ENCODE measurements at regions not wholly inside any gene's neighbourhood (a gene's known extent, or its start where the extent isn't known, plus 50 kb on each side); places are given as distances from the start of the nearest gene placed in this dataset.

DNA sequence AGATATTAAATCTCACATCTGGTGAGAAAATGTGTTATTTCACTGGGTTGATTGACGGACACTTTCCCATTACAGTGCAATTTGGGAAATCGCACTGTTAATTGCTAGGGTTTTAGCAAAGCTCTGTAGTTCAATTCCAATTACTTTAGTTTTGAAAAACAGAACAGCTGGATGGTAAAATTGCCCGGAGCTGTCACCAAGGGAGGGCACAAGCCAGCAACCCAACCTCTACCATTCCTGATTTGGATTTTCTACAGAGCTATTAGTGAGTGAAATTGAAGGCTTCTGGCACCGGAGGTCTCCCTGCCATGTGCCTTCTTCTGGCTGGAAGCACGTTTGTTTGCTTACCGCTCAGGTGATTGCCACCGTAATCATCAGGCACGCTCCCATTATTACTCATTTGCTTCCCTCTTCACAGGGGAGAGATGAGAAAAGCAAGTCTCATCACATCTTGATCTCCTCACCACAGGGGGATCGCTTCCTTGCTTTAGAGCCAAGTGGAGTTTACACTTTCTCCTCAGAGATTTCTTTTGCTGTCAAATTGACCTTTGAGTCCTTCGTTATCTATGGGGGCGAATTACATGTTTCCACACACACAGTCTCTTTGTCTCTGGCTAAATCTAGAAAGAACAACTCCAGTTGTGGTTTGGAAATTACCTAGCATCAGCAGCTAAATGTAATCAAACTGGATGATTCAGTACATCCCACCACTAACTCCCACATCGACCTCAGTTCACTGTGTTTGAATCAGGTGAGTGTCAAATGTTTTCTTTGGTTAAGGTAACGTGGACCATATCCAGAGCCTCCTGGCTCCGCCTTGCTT is 421.7 kb upstream of the GOLIM4 start:
- intact Hi-C loops (cut with DNase I) = loop anchor here (10.0 kb wide), 1 partner anchor 107 kb away; no protein-coding TSS in a partner anchor
- ATAC-seq (ENCODE audit: poor library complexity) (no peak), DNase-seq (no peak)

DNA sequence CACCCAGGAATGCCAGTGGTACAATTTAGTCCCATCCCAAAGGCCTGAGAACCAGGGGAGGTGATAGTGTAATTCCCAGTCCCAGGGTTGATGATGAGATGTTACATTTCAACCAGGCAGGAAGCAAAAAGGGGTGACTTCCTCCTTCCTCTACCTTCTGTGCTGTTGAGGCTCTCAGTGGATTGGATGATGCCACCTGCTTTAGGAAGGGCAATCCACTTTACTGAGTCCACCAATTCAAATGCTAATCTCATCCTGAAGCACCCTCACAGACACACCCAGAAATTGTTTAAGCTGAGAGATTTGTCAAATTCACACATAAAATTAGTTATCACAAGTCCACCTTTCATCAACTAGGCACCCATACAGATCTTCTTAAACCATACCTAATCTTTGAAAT is 418.5 kb upstream of the GOLIM4 start:
- ATAC-seq (ENCODE audit: poor library complexity) = no peak
- intact Hi-C loops (cut with DNase I) = loop anchor here (5.0 to 10.0 kb wide), 2 partner anchors 111 to 333 kb away; no protein-coding TSS in a partner anchor
- DNase-seq = no peak

DNA sequence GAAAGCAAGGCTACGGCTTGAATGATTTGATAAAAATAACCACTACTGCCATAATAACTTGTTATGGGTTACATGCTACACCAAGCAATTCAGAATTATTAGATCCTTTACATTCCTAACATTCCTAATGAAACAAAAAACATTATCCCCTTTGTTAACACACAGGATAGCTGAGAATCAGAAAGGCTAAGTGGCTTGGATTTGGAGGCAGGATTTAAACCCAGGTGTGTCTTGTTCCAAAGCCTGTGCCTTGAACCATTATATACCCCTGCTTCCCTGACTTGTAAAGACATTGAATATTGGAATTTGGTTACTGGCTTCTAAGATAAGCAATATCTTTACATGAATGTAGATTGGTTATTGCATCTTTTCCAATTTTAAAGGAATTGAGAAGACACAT is 417.1 kb upstream of the GOLIM4 start:
- DNase-seq = no peak
- intact Hi-C loops (cut with DNase I) = loop anchor here (5.0 to 10.0 kb wide), 2 partner anchors 112 to 334 kb away; no protein-coding TSS in a partner anchor

DNA sequence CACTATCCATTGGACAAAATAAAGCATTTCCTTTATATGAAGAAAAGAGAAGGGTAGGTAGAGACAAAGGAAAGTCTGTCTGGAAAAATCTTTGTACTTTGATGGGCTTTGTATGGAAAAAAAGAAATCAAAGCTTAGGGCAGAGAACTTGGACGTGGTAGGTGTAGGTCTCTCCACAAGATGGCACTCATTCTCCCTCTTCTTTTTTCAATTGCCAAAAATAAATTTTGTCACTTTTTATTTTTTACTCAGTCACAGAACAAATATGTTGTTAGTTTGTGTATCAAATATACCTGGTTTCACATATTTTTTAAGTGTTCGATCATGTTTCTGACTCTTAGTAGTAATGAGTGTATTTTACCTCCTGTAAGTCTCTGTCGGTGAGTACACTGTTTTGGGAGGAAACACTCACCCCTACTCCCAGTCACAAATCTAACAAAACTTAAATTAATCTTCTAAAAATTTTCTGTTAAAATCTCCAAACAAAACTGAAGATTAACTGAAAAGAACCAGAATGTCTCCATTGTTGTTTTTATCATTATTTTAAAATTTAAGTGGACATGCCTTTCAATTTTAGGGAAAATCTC is 415.8 kb upstream of the GOLIM4 start:
- no peak for ATAC-seq (ENCODE audit: poor library complexity)
- intact Hi-C loops (cut with DNase I) = loop anchor here (5.0 to 10.0 kb wide), 2 partner anchors 113 to 336 kb away; no protein-coding TSS in a partner anchor
- no peak for DNase-seq

More for the DNA sequence above, 417.1 kb upstream of the GOLIM4 start:
- no peak for ATAC-seq (ENCODE audit: poor library complexity)

DNA sequence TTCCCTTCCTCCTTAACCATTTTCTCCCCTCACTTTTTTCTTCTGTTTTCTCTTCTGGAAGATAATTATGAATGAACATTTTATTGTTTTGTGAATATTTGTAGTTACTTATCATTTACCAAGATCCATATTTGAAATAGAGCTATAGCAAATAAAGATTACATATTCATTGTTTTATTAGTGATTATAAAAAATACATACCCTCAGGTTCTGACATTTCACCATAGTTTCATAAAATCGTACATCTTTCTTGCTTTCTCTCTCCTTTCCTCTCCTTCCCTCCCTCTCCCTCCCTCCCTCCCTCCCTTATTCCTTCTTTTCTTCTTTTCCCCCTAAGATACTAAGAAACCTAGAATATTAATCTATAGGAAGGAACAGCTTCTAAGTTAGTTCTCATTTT is 410.9 kb upstream of the GOLIM4 start:
- no peak for DNase-seq
- ATAC-seq (ENCODE audit: poor library complexity) = no peak
- intact Hi-C loops (cut with DNase I) = no loop called here

DNA sequence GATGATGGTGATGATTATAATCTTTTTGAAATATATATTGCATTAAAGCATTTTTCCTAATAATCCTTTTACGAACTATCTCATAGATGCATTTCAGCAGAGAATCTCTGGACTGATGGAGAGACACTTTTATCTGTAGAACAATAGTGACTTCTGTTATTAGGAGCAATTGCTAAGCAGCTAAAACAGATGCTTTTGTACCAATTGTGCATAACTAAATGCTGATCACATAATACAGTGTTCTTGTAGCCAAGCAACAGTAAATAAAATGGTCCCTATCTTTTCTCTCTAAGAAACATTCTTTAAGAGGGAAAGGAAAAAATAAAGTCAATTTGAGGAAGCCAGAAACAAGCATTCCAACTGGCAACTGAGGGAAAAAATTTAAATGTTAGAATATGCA is 405.8 kb upstream of the GOLIM4 start:
- ATAC-seq (ENCODE audit: poor library complexity) = no peak
- DNase-seq = no peak
- intact Hi-C loops (cut with DNase I) = no loop called here

DNA sequence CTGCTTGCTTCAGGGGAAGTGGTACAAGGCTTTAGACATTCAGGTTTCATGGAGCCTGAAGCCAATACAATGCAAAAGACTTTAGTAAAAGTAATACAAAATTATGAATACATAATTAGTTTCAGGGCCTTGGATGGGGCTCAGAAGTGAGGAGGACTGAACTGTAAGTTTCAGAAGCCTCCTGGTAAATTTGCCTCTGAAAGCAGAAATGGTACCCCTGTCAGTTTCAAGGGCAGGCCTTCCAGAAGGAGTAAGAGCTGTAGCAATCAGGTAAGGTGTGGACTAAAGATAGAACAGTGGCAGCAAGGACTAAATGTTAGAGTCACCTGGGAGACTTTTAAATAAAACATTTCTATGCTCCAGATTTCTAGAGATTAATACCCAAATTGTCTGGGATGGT is 402.5 kb upstream of the GOLIM4 start:
- ATAC-seq (ENCODE audit: poor library complexity) (no peak), DNase-seq (no peak)
- intact Hi-C loops (cut with DNase I) = no loop called here

DNA sequence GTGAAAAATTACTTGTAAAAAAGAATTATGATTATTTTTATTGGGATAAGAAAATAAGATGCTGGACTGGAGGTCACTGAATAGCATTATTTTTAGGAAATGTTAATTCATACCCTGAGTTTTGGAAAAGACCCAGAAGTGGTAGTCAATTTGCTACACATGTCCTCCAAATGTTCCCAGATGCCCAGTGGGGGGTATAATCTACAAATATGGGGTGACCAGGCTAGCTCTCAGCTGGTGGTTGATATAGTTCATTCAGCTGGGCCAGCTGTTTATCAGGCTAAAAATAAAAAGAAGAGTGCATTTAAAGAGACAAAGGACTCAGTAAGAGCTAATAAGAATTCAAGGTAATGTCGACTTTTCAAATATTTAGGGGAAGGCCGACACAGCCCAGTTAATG is 402.0 kb upstream of the GOLIM4 start:
- no peak for DNase-seq
- intact Hi-C loops (cut with DNase I) = no loop called here
- ATAC-seq (ENCODE audit: poor library complexity) = no peak

DNA sequence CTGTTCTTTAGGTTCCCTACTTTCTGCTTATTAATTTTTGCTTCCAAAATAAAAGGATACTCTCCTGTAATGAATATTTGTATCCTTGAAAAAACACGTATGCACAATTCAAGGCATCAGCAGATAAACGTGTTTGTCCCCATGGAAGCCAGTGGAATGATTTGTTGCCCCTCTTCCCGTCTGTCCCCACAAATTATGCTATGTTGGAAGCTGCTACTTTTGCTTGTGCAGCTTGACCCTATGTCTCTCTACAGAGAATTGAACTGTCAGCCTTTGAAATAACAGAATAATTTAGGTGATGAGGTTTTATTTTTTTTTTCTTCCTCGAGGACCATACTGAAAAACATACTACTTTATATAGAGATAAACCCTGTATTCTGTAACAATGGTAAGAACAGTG is 401.5 kb upstream of the GOLIM4 start:
- DNase-seq (no peak), ATAC-seq (ENCODE audit: poor library complexity) (no peak)
- intact Hi-C loops (cut with DNase I) = no loop called here

DNA sequence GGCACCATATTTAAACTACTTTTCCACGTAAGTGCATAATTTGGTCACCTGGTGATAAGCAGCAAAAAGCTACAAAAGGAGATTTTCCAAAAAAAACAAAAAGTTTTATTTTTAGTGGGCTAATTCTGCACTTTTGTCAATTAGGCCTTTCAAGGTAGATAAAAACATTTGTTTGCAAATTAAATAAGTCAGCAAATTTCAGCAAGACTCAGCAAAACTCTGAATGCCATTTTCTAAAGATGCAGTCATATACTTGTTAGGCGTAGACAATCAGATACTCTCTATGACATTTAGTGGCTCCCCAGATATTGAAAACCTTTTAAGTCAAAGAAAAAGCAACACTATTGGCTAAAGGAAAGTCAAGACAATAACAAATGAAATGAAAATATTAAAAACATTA is 400.2 kb upstream of the GOLIM4 start:
- intact Hi-C loops (cut with DNase I) = no loop called here
- ATAC-seq (ENCODE audit: poor library complexity) = no peak
- no peak for DNase-seq

DNA sequence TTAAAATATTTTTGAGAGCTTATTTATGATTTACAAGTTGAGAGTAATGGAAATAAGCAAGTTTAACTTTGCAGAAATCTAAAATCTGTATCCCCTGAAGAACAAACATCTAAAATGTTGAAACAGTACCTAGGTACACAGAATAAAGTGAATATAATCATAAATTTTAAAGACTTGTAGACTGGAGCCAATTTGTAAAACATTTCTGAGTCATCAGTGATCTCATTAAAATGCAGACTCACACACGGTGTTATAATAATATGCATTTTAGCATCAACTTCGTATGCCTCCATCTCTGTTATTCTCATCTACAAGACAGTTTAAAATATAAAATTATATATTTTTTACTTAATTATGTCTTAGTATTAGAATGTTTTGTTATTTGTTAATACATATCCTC is 399.5 kb upstream of the GOLIM4 start:
- DNase-seq = no peak
- ATAC-seq (ENCODE audit: poor library complexity) = no peak
- intact Hi-C loops (cut with DNase I) = no loop called here

DNA sequence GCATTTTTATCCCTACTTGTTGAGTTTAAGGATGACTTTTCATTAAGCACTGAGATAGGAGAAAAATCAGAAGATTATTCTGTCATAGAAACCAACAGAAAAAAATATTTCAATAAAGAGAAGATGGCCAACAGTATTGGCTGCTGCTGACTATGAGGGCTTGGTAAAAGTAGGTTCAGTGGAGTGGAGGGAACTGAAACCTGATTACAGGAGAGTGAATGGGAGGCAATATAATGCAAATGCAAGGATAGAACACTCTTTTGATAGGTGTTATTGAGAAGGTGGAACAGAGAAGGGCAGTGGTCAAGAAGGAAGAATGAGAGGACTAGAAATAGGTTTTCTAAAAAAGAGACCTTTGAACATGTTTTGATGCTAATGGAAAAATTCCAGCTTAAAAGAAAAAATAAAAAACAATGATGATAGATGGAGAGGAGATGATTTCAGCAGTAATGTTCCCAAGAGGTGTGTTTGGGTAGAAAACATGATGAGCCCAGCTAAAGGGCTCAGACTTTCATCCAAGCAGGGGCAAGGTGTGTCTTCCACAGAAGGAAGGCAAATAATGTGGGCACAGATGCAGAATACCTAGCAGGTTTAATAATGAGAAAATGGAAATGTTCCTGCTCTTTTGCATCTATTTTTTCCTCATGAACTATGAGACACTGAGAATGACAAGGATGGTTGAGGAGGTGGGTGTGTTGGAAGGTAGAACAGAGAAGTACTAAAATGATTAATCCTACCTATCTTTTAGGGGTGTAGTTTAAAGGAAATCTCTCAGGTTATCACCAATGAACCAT is 397.9 kb upstream of the GOLIM4 start:
- ATAC-seq (ENCODE audit: poor library complexity) = no peak
- intact Hi-C loops (cut with DNase I) = no loop called here
- DNase-seq = no peak

DNA sequence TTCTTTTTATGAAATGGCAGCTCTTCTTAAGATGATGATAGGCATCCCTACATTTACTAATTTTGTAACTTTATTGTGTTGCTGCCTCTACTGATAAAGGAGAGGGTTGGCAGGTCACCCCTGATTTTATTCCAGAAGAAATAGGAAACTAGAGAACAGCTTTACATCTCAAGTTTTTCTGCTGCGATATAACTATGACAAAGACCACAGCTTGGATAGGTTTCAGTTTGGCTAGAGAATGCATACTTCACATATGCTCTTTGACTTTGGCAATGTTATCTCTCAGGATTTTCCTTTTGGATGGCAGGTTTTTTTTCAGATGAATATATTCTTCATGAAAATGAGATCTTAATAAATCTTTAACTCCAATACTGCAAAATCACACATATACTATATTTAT is 395.3 kb upstream of the GOLIM4 start:
- ATAC-seq (ENCODE audit: poor library complexity) (no peak), DNase-seq (no peak)
- intact Hi-C loops (cut with DNase I) = no loop called here

DNA sequence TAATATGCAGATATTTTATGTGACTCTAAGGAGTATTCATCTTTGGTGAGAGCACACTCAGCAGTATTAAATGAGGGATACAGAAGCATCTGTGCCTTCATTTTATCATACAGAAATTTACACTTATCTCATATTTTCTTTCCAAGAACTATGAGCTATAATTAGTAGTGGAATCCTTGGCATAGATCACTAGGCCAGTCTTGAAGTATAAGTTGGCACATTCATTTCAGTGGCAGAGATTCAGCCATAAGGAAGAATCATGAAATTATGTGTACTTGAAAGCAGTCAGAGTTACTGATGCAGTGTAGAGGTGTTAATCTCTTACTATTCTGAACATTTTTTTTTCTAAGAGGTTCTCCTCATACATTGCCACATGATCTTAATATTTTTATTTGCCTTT is 393.6 kb upstream of the GOLIM4 start:
- no peak for ATAC-seq (ENCODE audit: poor library complexity)
- no peak for DNase-seq
- intact Hi-C loops (cut with DNase I) = no loop called here

DNA sequence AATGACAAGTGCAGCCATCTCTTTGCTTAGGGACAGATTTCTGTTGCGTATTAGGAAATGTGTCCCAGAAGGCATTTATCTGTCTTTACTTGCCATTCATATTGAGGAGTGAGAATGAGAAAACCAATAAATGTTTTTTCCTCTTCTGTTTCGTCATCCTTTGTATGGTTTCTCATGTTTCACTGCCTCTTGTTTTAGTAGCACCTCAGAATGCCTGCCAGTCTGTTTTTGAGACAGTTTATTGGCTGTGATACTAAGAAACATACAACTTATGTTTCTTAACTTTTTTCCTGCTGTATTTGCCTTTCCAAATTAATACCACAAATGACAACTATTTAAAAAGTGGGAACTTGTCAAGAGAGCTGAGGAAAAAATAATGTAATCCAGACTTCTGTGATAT is 390.2 kb upstream of the GOLIM4 start:
- ATAC-seq (ENCODE audit: poor library complexity) (no peak), DNase-seq (no peak)
- intact Hi-C loops (cut with DNase I) = no loop called here

DNA sequence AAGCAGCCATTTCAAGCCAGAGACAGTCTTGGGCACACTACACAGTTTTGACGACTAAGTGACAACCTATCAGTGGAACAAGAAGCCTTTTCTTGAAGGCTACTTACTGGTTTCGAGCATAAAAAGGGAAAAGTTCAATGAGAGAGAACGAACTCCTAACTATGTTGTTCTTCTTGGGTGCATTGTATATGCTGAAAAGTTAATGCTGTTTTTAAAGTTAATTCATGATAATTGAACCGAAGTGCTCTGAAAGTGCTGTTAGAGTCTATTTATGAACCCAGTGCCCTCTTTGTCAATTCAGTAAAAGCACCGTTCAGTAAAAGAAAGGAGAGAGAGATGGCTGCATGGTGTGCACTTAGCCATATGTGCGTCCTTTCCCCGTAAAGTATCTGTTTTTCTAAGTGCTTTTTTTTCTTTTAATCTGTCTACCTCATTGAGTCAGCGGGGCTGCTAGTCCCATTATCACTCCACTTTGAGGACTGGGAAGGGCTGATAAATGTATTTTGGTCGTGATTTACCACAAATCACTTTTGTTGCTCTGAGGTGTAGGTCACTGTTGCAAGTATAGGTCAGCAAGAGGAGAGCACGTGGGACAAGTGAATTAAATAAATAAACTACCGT is 380.7 kb upstream of the GOLIM4 start:
- ATAC-seq (ENCODE audit: poor library complexity) (no peak), DNase-seq (no peak)
- intact Hi-C loops (cut with DNase I) = no loop called here

DNA sequence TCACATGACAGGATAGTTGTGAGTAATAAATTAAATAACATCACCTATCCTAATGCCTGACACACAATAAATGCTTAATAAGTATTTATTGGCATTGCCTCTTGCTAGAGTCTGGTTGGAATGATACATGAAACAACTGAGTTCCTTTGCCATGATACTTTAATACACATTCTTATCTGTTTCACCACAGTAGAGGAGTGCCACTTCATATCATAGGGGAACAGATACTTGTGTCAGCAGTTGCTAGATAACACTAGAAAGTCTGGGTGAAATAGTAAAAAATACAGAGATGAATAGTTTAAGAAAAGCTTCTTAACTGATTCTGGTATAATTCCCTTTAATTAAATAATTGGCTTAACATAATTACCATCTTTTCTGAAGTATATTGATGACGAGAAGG is 380.0 kb upstream of the GOLIM4 start:
- no peak for DNase-seq
- intact Hi-C loops (cut with DNase I) = no loop called here
- no peak for ATAC-seq (ENCODE audit: poor library complexity)

DNA sequence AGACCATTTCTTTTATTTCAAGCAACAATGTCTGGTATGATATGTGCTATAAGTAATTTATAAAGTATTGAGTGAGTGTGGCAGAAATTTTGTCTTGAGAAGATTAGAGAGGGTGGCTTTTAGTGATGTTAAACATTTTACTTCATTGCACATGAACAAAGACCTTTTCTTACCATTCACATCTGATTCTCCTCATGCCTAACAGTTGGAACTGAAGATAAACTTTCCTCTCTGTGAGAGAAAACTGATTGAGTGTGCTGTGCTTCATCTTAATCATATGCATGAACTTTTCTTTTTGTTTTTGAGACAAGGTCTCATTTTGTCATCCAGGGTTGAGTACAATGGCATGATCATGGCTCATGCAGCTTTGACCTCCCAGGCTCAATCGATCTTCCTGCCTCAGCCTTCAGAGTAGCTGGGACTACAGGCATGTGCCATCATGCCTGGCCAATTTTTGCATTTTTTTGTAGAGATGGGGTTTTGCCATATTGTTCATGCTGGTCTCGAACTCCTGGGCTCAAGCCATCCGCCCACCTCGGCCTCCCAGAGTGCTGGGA is 377.7 kb upstream of the GOLIM4 start:
- ATAC-seq (ENCODE audit: poor library complexity) = no peak
- intact Hi-C loops (cut with DNase I) = no loop called here
- no peak for DNase-seq

DNA sequence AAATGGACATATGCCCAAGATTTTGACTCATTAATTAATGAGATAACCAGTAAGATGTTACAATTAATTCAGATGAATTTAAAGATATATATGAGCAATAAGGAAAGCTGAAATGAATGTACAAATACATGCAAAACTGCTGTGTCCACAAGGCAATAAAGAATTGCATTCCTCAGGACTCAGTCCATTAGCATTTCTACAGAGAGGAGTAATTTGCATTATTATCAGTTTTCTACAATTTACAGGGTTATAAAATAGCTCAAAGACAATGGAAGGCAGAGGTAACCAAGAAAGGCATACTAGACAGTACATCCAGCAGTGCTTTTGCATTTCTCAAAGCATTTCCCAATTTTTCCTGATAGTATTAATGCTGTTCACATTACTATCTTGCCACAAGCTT is 377.1 kb upstream of the GOLIM4 start:
- intact Hi-C loops (cut with DNase I) = no loop called here
- no peak for DNase-seq
- no peak for ATAC-seq (ENCODE audit: poor library complexity)

All from Right ventricle myocardium superior (tissue), 1 donor.